GM21360 (cell line): ENCODE measurements at regions not wholly inside any gene's neighbourhood (a gene's known extent, or its start where the extent isn't known, plus 50 kb on each side); places are given as distances from the start of the nearest gene placed in this dataset.
"Not testable (repeated sequence)": the region's sequence is repeated elsewhere in the genome, so short reads cannot be mapped to it uniquely, and the experiment has no call there.

ENCODE experiments used
- ATAC-seq: cut with Tn5 transposase; IDR thresholded peaks from one replicate; pipeline ENCODE4 v1.9.1; 2021; ENCODE audit warnings: mild to moderate bottlenecking, moderate library complexity; ENCODE audit not compliant: unreplicated experiment

DNA sequence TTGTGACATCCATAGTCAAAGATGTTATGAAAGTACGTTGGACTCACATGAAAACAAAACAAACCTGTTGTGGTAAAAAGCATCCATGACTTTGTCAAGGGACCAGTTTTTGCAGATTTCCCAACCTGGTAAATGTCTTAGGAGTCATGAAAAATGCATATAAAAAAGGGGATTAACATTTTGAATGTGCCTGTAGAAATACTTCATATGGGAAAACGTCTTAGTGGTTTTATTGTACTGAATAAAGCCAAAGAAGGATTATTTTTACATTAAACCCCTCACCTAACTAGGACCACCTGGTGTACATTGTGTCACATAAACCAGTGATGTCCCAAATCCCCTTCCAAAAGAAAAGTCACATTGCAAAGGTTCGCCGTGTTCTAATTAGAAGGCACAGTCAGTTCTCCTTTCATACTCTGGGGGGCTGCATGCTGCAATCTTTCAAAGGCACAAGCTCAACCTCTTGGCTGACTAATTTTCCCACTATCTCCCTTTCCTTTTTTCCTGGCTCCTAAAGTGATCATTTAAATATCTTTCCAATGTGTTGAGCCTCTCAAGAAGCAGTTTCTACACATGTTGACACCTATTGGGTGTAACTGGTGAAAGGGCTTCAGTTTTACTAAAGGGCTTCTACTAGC, 119.8 kb upstream of the SPAG17 start:
- ATAC-seq = no peak

DNA sequence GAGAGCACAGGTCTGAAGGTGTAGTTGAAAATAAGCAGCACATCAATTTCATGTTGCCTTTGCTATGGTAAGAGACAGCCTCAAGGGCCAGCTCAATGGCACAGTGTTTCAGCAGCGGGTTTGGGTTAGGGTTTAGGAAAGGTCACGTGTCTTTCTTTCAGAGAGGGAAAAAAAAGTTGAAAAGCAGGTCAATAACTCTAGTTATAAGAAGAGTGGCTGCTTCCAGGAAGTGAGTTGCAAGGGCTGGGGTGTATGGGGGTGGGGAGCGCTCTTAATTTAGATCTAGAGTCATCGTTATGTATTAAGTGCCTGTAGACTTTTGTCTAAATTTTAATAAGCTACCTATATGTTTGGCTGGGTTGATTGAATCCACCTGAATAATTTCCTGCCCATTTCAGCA, 118.5 kb upstream of the SPAG17 start:
- no peak for ATAC-seq

DNA sequence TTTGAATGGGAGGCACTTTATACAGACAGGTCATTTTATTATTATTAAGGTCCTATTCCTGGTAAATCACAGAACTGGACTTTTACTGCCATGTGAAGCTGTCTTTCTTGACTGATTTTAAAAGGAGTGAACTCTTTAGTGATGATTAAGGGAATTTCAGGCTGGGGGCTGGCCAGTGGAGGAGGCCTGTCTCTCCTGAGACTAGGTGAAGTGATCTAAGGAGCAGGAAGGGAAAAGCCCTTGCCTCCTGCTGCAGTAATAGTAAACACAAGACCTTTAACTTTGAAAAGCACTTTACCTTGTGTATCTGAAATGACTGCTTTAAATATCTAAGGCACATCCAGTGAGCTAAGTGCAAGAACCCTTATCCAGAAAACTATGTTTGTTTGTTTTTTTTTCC, 118.0 kb upstream of the SPAG17 start:
- ATAC-seq = no peak

DNA sequence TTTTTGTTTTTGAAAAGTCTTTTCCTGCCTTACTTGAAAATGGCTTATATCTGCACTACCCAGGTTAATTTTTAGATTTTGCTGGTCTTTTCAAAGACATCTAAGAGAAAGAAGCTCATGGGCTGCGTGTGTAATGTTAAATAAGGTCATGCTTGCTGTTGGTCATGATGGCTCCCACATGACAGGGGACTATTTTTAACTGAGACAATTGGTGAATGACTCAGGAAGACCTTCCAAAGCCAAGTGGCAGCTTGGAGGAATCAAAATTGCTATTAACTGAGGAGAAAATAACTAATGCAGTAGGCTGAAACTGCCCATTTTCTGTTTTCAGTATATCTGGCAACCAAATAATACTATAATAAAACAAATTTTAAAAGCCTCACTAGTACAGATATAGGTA, 117.1 kb upstream of the SPAG17 start:
- no peak for ATAC-seq

DNA sequence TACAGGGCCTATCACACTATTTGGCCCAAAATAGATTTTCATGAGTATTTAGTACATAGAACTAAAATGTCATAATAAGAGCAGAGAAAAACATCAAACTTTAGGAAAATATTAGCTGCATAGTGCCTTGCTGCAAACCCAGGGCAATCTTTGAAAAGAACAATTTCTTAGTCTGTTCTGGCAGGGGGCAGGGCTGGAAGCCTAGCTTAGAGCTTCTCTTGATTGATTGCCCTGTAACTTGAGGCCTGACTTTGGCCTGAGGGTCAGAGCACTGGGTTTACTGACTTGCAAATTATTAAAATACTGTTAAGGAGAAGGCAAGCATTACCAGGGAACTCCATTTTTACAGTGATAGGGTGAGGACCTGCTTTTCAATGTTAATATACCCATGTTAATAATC, 115.8 kb upstream of the SPAG17 start:
- ATAC-seq = no peak

DNA sequence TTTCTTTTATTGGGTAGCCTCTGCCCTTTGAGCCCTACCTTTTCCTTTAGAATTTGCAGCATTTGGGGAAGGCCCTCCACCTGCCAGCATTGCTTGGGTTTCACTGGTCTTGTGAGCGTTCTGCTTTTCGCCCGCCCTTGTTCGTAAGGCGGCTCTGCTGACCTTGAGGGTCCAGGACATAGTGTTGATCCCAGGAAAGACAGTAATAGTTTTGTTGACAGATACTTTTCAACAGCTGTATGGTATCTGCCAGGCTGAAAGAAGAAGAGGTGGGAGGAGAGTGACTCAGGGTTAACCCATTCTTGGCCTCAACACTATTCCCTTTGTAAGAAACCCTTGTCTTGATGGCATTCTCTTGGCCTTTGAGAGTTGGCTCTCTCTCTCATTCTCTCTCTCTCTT, 113.4 kb upstream of the SPAG17 start:
- no peak for ATAC-seq

DNA sequence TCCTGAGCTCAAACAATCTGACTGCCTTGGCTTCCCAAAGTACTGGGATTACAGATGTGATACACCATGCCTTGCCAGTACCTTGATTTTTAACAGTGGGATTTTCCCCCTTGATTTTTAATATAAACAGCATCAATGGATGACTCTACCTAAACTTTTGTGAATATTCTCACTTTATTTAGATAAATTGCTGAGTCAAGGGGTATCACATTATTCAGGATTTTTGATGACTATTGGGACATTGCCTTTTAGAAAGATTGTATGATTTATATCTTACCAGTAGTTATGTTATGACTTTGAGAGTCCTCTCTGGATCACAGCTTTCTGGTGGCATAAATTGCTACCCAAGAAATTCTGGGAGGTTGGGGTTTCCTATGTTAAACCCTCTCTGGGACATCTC, 112.5 kb upstream of the SPAG17 start:
- no peak for ATAC-seq

DNA sequence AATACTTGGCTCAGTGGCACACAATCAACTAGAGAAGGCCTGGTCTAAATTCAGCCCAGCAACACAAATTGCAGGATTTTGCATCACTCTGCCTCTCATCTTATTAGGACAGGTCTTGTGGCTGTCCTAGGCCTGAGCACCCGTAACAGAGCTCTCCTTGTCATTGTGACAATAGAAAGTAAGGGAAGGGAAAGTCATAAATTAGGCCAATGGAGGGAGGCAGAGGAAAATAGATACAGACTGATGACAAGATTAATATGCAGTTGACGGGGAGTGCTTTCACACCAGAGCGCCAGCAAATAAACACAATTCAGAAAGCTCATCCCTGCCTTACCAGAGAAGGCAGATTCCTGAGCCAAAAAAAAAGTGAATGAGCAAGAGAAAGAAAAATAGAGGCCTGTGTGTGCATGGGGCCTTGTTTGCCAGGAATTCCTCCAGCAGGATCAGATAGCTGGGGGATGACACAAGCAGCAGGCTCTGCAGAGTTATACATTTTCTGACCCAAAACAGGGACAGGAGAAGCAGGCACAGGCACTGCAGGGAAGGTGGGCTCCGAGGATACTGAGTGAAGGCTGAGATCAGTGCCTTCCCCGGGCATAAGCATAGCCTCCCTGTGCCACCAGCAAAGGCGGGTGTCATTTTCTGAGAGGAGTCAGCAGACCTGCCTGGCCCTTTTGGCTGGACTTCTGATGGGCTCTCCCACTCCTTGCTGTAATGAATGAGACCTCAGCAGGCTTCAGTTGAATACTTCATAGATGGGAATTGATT, 110.0 kb upstream of the SPAG17 start:
- no peak for ATAC-seq

DNA sequence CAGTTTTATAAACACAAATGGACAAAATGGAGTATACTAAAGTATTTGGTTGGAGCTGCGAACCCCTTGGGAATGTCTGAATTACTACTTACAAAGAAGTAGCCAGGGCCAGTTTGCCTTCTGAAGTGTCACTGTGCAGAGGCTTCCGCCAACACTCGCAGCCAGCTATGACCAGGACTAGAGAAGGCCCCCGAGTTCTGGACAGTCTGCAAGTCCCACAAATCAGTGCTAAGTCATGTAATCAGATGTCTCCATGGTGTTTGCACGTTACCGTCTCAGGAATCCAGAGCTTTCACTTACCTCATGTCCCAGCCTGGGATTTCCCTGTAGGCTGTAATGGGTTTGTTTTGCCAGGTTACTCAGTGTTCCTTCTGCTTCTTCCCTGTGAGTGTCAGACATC, 106.6 kb upstream of the SPAG17 start:
- ATAC-seq = no peak

DNA sequence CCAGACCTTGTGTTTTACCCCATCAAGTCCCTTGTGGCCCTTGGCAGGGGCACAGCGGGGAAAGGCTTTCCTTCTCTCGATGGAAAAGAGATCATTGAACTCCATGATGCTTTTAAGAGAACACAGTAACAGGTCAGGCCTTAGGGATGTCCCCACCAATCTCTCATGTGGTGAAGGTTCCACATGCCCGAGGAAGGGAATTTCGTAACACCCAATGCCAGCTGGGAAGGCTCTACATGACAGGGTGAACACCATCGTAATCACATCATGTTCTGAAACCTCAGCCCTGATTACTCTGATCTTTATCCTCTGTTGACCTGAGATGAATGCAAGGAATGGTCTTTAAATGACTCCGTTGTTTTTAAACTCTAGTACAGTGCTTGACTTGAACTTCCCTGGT, 105.5 kb upstream of the SPAG17 start:
- no peak for ATAC-seq

DNA sequence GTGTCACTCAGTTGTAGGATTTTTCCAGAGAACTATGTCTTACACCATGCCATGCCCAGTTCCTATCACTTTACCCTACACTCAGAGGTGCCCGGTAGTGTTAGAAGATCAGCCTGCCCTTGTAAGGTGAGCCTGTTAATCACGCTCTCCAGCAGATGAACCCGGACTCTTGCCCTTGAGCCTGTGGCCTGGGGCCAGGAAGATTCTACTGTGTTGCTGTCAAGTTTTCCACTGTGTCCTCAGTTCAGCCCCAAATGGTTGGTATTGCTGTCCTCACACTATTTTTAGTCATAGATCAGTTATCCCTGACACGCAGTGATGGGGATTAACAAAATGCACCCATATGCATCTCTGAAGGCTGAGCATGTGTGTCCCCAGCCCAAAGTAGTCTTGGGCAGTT, 105.0 kb upstream of the SPAG17 start:
- no peak for ATAC-seq

DNA sequence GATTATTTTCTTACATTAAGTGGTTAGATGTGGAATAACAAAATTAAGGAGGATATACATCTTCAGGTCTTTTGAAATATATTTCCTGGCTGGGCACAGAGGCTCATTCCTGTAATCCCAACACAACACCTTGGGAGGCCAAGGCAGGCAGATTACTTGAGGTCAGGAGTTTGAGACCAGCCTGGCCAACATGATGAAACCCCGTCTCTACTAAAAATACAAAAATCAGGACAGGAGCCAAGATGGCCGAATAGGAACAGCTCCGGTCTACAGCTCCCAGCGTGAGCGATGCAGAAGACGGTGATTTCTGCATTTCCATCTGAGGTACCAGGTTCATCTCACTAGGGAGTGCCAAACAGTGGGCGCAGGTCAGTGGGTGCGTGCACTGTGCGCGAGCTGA, 95.6 kb upstream of the SPAG17 start:
- not testable (repeated sequence) for ATAC-seq

DNA sequence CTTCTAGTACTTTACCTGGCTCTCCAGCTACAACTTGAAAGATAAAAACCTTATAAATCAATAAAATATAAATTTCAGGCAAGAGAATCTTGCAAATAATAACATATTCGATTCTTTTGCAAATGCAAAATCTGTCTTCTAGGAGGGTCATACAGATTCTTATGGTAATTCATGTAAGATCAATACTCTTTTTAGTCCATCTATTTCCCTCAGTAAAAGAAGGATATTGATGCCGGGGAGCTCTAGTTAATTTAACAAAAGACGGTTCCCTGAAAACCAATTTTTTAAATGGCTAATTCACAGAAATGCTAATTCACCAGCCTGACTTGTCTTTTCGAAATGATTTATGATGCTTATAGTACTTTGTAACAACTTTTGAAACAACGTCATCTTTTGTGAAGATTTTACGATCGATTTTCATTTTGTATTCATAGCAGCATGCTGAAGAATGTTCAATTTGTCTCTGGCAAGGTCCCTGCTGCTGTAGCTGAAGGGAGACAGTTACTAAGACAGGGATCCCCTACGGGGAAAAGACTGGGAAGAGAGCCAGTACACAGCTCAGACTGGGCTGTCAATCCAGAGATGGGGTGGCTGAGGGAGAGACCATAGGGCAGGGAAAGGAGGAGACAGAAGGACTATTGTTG, 90.6 kb upstream of the SPAG17 start:
- no peak for ATAC-seq

DNA sequence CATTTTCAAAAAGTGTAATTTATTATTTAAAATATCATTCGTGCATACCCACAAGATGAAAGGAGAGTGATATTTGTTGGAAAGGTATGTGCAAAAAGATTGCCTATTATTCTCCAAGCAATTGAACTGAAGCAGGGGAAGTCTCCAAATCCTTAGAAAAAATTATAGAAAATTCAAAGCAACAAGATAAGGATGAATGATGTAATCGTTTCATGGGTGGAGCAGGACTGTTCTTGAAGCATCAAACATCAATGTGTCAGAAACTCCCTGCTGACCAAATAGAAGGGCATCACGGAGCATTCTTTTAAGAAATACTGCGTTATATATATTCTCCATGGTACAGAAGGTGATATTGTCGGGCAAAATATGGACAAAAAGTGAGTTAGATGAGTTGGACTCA, 87.9 kb upstream of the SPAG17 start:
- ATAC-seq = no peak

DNA sequence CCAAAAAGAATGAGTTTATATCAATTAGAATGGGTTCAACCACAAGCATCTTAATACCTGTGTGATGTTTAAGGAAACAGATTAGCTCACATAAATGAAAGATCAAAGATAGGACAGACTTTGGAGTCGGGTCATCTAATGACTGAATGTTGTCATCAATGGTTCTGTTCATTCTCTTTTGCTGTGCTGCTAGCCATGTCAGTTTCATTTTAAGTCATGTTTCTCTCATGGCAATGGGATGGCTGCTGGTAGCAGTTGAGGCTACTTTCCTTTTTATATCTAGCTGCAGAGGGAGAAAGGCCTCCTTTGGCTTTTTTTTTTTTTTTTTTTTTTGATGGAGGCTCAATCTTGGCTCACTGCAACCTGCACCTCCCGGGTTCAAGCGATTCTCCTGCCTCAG, 86.9 kb upstream of the SPAG17 start:
- no peak for ATAC-seq

DNA sequence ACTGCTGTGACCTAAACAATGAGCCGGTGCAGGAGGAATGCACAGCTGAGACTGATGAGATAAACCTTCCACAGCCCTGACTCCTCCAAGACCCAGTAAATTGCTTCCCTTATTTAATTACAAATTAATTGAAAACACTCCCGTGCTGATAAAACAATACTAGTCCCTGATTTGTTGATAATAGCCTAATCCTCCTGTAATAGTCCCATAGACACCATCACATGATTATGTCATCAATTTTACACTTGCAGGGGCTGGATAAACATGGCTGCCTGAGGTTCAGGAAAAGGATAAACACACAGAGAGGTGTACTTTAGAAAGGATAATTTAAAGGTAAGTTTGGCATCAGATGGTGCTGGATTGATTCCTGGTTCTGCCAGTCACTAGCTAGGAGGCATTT, 84.6 kb upstream of the SPAG17 start:
- ATAC-seq = no peak

DNA sequence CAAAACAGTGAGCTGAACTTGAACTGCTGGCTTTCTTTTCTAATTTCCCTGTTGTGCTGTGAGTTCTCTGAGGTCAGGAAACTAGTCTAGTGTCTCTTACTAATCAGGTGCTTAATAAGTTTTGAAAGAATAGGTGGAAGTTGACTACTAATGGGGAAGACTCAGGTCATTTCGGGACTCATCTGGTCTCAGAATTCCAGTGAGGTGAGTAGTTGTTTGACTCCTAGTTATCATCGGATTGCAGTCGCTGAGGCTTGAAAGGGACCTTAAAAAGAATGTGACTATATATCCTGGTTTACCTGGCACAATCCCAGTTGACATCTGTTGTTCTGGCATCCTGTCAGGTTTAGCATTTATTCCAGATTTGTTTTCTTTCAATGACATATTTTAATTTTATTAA, 81.4 kb upstream of the SPAG17 start:
- ATAC-seq = no peak

DNA sequence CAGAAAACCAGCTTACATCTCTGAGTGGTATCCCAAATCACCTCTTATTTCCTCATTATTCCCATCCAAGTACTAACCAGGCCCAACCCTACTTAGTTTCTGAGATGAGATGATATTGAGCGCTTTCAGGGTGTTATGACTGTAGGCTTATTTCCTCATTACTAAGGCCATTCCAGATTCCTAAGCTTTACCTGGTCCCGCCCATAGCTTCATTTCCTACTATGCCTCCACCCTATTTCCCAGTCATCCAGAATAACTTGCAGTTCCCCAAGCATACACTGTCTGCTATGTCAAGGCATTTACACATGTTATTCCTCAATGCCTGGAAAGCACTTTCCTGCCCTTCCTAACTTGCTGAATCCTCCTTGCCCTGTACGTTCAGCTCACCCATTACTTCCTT, 79.3 kb upstream of the SPAG17 start:
- no peak for ATAC-seq

DNA sequence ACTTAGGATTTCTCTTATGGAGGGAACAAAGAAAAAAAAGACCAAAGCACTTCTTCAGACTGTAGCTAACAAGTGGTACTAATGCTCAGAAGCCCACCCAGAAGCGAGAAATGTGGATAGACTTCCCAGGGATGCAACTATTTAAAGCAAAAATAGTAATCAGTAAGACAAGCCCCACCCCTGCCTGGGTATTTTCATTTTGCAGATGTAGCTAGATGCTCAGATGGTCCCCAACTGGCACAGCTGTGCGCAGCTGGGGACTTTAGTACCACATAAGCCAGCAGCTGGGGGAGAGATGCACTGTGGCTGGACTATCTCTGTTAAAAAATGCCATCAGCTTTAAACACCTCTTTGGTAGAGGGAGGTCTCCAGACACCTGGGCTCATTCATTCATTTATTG, 77.8 kb upstream of the SPAG17 start:
- ATAC-seq = no peak

DNA sequence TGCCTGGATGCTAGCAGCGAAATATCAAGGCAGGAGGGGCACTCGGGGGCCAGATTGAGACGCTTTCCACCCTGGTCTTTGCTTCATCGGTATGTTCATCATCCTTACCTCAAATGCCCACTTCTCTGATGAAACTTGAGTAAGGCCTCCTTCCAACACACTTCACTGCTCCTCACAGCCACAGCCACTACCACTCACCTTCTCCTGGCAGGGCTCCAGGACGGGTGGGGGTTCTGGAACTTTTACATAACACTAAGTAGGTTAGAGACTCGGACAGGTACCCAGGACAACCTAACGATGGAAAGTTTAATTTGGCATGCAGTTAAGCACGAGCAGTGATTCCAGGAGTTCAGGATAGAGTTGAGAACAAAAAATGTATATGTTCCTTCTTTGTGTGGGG, 73.9 kb upstream of the SPAG17 start:
- ATAC-seq = no peak

DNA sequence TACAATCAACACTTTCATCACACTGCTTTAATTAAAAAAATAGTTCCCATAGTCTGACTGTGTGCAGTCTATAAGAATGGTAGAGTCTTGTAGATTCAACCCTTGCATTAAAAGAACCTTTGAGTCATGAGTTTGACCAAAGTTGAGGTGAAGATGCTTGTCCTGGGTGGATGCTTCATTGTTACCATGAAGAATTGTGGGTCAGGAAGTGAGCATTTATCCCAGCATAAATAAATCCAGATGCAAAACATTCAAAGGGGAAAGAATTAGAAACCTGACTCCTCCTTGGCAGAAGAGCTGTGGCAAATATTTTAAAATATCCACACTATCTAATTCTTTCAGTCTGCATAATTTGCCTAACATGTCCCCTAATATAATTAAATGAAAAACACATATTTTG, 72.9 kb upstream of the SPAG17 start:
- no peak for ATAC-seq
